ENCODE measurements at regions not wholly inside any gene's neighbourhood (a gene's known extent, or its start where the extent isn't known, plus 50 kb on each side); places are given as distances from the start of the nearest gene placed in this dataset.

GRCh38 chr12:27382924-27383323 lies 50.3 kb downstream of the BMAL2 start:
- DNase-seq = no peak

GRCh38 chr12:27383429-27384260 lies 51.0 kb downstream of the BMAL2 start:
- peak; percentile 65 for DNase-seq

GRCh38 chr12:27384261-27384590 lies 51.6 kb downstream of the BMAL2 start:
- DNase-seq = no peak

GRCh38 chr12:27385766-27386564 lies 53.3 kb downstream of the BMAL2 start:
- DNase-seq = no peak

- no peak for DNase-seq
Measured at GRCh38 chr12:27387473-27387872, 54.8 kb downstream of the BMAL2 start.

GRCh38 chr12:27388650-27389049 lies 56.0 kb downstream of the BMAL2 start:
- DNase-seq = no peak

- no peak for DNase-seq
Measured at GRCh38 chr12:27394676-27395075, 51.9 kb upstream of the SMCO2 start.

GRCh38 chr12:27396216-27396815 lies 50.2 kb upstream of the SMCO2 start:
- no peak for DNase-seq
